Suprapubic skin (tissue), 4 donors: ENCODE measurements at regions not wholly inside any gene's neighbourhood (a gene's known extent, or its start where the extent isn't known, plus 50 kb on each side); places are given as distances from the start of the nearest gene placed in this dataset.
"Not testable (repeated sequence)": the region's sequence is repeated elsewhere in the genome, so short reads cannot be mapped to it uniquely, and the experiment has no call there.

Source experiments
- POLR2A ChIP-seq, 2 donors: fragments of 450-650 bp; IDR thresholded peaks; one replicate each; pipeline ENCODE4 v1.6.1; 2017; ENCODE audit warnings: antibody characterized with exemption in 2 of 2, mild to moderate bottlenecking in 2 of 2, moderate library complexity in 2 of 2
- POLR2AphosphoS5 ChIP-seq, 3 donors: sonication (generic); formaldehyde crosslinking; IDR thresholded peaks; one replicate each; pipeline ENCODE4 v1.6.1; 2017; ENCODE audit warnings: antibody characterized with exemption in 3 of 3
- TF ChIP-seq, protein P1 (sequence below), 2 donors: fragments of 200-600 bp in 1 of 2; fragments of 450-650 bp in 1 of 2; sonication (generic) in 1 of 2; IDR thresholded peaks; one replicate each; pipeline ENCODE4 v1.5.1; 2016 to 2019; ENCODE audit warnings: antibody characterized with exemption in 2 of 2, mild to moderate bottlenecking in 1 of 2, moderate library complexity in 1 of 2

DNA sequence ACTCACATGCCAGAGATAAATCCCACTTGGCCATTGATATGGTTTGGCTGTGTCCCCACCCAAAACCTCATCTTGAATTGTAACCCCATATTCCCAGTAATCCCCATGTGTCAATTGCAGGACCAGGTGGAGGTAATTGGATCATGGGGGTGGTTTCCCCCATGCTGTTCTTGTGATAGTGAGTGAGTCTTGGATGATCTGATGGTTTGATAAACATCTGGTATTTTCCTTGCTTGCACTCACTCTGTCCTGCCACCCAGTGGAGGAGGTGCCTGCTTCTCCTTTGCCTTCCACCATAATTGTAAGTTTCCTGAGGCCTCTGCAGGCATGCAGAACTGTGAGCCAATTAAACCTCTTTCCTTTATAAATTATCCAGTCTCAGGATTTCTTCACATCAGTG lies 50.4 kb upstream of the B3GAT2 start:
- TF ChIP-seq, protein P1, sequence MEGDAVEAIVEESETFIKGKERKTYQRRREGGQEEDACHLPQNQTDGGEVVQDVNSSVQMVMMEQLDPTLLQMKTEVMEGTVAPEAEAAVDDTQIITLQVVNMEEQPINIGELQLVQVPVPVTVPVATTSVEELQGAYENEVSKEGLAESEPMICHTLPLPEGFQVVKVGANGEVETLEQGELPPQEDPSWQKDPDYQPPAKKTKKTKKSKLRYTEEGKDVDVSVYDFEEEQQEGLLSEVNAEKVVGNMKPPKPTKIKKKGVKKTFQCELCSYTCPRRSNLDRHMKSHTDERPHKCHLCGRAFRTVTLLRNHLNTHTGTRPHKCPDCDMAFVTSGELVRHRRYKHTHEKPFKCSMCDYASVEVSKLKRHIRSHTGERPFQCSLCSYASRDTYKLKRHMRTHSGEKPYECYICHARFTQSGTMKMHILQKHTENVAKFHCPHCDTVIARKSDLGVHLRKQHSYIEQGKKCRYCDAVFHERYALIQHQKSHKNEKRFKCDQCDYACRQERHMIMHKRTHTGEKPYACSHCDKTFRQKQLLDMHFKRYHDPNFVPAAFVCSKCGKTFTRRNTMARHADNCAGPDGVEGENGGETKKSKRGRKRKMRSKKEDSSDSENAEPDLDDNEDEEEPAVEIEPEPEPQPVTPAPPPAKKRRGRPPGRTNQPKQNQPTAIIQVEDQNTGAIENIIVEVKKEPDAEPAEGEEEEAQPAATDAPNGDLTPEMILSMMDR (IDR thresholded peaks at IDR 0.05) = not testable (repeated sequence)
- not testable (repeated sequence) for TF ChIP-seq POLR2A, POLR2AphosphoS5 (IDR thresholded peaks at IDR 0.05)
